ENCODE measurements at regions not wholly inside any gene's neighbourhood (a gene's known extent, or its start where the extent isn't known, plus 50 kb on each side); places are given as distances from the start of the nearest gene placed in this dataset.

DNA sequence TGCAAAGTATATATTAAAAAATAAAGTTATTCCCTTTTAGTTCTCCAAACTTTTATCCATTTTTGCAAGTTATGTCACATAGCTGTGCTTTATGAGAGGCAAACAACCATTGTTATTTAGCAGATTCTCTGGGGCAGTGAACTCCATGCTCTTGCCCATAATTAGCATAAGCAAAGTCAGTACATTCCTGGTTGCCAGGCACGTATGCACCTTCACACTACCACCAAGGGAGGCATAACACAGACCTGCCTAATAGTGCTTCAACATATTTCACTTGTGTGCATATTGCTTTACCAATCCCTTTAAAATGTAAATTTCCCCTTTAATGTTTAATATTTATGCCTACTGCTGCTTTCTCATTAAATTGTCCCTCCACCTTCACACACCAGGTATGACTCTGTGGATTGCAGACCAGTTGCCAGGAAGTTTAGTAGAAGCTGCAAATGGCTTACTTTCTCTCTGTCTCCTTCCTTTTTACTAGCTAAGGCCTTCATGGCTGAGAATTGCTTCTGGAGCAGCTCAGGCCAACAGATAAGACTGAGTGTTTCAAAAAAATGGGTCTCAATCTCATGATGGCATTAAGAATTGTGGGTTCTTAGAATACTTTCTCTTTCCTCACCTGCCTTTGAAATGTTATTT is 388.2 kb downstream of the PRR16 start:
- CTCF ChIA-PET = no interaction called here

DNA sequence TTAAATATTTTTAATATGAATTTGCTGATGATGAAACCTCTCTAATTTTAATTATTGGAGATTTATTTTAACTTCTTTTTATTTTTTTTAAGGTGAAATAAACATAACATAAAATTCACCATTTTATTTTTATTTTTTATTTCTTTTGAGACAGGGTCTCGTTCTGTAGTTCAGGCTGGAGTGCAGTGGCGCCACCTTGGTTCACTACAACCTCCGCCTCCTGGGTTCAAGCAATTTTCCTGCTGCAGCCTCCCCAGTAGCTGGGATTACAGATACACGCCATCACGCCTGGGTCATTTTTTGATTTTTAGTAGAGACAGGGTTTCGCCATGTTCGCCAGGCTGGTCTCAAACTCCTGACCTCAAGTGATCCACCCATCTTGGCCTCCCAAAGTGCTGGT is 402.9 kb downstream of the PRR16 start:
- Mint-ChIP-seq H3K27me3 (no peaks in the 10 kb centered on the region), H3K27ac (no peak overlapping the region), H3K4me3 (no peak overlapping the region), H3K9me3 (no peaks in the 10 kb centered on the region), H3K36me3 (no peaks in the 10 kb centered on the region), H3K4me1 (no peaks in the 10 kb centered on the region)
- CTCF ChIA-PET = no interaction called here
- DNase-seq = no peak

More for the DNA sequence above, 388.2 kb downstream of the PRR16 start:
- H3K4me3 Mint-ChIP-seq = no peak overlapping the region
- H3K4me1 Mint-ChIP-seq = no peaks in the 10 kb centered on the region
- no peaks in the 10 kb centered on the region for H3K27me3 Mint-ChIP-seq
- no peak for DNase-seq
- no peak overlapping the region for H3K27ac Mint-ChIP-seq
- no peaks in the 10 kb centered on the region for H3K9me3 Mint-ChIP-seq
- no peaks in the 10 kb centered on the region for H3K36me3 Mint-ChIP-seq

DNA sequence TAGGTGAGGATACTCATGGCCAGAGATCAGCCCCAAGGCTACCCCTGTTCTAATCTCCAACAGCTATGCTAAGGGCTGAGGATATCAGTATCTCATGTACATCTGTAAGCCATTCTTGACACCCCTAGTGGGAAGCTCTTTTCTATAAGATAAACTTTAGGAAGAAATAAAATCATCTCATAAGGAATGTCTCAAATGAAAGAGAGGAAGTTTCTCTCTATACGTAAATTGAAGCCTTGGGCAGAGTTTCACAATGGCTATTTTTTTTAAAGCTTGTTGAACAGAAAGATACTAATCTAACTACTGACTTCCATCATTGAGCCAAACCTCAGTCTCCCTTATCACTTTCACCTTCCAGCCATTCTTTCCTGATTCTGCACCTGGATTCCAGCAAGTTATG is 405.7 kb downstream of the PRR16 start:
- H3K27me3 Mint-ChIP-seq = no peaks in the 10 kb centered on the region
- no peak overlapping the region for H3K4me3 Mint-ChIP-seq
- no peaks in the 10 kb centered on the region for H3K9me3 Mint-ChIP-seq
- CTCF ChIA-PET = no interaction called here
- no peaks in the 10 kb centered on the region for H3K36me3 Mint-ChIP-seq
- no peaks in the 10 kb centered on the region for H3K4me1 Mint-ChIP-seq
- DNase-seq = no peak
- no peak overlapping the region for H3K27ac Mint-ChIP-seq

DNA sequence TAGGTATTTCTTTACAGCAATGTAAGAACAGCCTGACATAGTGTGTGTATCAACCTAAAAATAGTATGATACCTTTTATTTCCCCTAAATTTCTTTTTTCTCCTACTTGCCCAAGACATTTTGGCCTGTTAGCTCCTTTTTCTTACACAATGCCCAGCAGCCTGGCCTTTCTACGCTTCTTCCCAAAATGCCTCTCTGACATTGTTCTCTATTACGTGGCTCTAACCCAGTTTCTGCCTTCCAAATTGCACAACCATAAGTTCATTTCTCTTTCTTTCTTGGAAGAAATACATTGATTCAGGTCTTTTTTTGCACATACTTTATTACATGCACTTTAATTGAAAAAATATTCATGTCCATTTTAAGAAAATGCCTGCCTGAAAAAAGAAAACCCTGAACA is 408.2 kb downstream of the PRR16 start:
- Mint-ChIP-seq H3K27ac (no peak overlapping the region), H3K4me3 (no peak overlapping the region), H3K9me3 (no peaks in the 10 kb centered on the region), H3K36me3 (no peaks in the 10 kb centered on the region), H3K27me3 (no peaks in the 10 kb centered on the region), H3K4me1 (no peaks in the 10 kb centered on the region)
- DNase-seq = no peak
- CTCF ChIA-PET = no interaction called here

DNA sequence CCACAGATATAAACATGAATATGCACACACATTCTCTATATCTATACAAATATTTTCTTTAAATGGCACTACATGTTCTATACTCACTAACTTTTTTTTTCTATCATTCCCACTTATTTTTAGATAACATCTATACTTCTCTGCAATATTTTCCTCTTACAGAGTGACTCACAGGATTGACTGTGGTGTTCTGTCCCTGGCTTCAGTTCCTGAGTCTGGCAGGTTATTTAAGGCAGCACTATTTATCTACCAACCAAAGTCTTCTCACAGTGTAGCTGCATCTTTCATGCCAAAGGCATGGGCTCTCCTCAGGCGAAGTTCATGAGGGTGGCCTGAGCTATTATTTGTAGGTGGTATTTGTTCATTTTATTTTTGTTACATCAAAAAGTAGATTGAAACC is 409.0 kb downstream of the PRR16 start:
- H3K27ac Mint-ChIP-seq = no peak overlapping the region
- H3K9me3 Mint-ChIP-seq = no peaks in the 10 kb centered on the region
- H3K4me1 Mint-ChIP-seq = no peaks in the 10 kb centered on the region
- H3K4me3 Mint-ChIP-seq = no peak overlapping the region
- no peaks in the 10 kb centered on the region for H3K27me3 Mint-ChIP-seq
- no peaks in the 10 kb centered on the region for H3K36me3 Mint-ChIP-seq
- CTCF ChIA-PET = no interaction called here
- no peak for DNase-seq

DNA sequence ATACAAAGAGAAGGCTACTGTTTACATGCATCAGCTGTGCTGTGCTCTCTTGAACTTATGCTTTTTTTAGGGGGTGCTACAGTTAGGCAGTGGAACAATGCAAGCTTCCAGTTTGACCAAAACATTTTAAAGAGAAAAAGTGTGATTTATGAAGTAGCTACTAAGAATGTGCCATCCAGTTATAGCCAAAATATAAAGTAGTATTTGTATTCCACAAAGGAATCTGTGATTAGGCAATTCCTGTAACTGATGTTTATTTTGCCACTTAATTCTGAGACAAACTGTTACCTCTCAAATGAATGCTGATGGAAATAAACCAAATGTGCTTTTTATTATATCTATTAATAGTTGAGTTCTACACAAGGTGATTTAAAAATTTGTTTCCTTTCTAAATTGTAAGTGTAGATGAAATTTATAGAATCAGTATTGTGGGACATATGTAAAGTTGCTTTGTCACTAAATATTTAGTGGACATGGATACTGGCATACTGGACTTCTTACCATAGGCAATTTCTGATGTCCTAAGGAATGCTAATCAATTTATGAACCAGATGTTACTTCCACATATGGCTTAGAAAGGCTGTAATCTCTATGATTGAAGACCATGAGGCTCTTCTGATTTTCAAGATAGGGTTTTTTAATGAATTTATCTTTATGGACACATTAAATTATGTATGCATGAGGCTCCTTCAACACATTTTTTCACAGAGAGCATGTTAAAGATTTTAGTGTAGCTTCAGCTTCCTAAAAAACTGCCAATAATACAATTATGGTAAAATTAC is 410.2 kb downstream of the PRR16 start:
- CTCF ChIA-PET = no interaction called here
- no peaks in the 10 kb centered on the region for H3K9me3 Mint-ChIP-seq
- H3K27ac Mint-ChIP-seq = no peak overlapping the region
- H3K36me3 Mint-ChIP-seq = no peaks in the 10 kb centered on the region
- H3K4me1 Mint-ChIP-seq = no peaks in the 10 kb centered on the region
- DNase-seq = no peak
- H3K4me3 Mint-ChIP-seq = no peak overlapping the region
- no peaks in the 10 kb centered on the region for H3K27me3 Mint-ChIP-seq

DNA sequence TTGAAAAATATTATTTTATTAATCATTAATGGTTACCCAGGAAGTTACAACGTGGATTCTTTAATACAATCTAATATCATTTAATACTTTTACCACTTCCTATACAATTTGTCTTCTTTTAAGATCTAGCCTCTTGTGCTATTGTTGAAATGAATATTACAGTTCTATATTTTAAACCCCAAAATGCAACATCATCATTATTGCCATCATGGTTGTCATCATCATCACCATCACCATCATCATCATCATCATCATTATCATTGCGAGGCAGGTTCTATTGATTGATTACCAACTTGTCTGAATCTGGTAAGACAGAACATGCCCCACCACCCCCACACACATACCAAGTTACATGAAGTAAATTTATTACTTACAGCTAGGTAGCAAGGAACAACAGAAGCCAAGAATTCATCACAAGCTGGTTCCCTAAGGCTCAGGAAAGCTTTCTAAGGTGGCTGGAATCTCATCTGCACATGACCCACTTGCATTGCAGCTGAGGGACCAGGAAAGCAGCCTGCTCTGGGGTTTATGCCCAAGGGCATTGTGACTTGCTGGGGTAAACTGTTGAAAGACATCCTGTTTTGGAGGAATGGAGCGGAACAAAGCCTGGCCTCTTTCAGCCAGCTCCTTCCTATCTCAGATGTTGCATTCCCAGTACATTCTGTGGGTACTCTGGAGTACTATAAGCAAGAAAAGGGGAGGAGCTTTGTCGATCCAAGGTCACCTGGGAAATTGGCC is 418.1 kb downstream of the PRR16 start:
- no peaks in the 10 kb centered on the region for H3K36me3 Mint-ChIP-seq
- no peaks in the 10 kb centered on the region for H3K9me3 Mint-ChIP-seq
- H3K4me3 Mint-ChIP-seq = no peak overlapping the region
- CTCF ChIA-PET = no interaction called here
- no peaks in the 10 kb centered on the region for H3K4me1 Mint-ChIP-seq
- no peaks in the 10 kb centered on the region for H3K27me3 Mint-ChIP-seq
- DNase-seq = no peak
- no peak overlapping the region for H3K27ac Mint-ChIP-seq

DNA sequence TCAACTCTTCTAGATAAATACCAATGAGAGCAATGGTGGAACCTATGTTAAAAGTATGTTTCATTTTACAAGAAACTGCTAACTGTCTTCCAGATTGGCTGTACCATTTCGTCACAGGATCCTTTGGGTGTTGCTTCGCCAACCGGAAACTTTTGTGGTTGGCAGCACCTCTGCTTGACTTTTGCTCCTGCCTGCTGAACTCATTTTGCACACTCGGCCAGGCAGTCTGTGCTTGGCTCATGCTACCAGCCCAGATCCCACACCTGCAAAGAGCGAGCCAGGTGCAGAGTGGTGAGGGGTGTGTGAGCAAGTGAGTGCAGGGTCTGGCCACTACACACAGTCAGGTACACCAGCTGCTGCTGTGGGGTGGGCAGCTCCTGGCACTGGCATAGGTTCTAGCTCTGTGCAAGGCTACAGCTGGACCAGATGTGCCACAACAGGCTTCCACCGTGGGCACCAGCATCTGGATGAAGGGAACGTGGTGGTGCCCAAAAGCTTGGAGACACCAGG is 422.3 kb downstream of the PRR16 start:
- CTCF ChIA-PET = no interaction called here

DNA sequence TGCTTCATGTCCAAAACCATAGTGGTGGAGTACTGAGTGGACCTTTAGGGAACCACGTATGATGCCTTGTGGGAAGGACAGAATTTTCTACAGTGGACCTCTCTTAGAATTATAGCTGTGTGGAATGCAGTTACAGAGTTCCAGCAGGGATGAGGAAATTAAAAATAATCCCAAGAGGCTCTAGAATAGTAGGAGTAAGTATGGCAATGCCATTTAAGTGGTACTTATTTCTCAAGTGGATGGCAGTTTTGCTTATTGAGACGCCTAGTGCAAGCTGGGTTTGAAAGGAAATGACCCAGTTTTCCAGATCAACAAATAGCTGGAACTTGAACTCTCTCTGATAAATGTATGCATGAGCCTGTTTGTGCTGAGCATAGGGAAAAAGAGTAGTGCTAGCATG is 431.6 kb downstream of the PRR16 start:
- peaks cover 3% of the 10 kb centered on the region for H3K9me3 Mint-ChIP-seq
- no peaks in the 10 kb centered on the region for H3K27me3 Mint-ChIP-seq
- H3K4me1 Mint-ChIP-seq = no peaks in the 10 kb centered on the region
- CTCF ChIA-PET = no interaction called here
- no peak overlapping the region for H3K4me3 Mint-ChIP-seq
- no peak for DNase-seq
- no peak overlapping the region for H3K27ac Mint-ChIP-seq
- H3K36me3 Mint-ChIP-seq = no peaks in the 10 kb centered on the region

More for the DNA sequence above, 422.3 kb downstream of the PRR16 start:
- H3K4me3 Mint-ChIP-seq = no peak overlapping the region
- H3K27me3 Mint-ChIP-seq = no peaks in the 10 kb centered on the region
- no peaks in the 10 kb centered on the region for H3K4me1 Mint-ChIP-seq
- no peak for DNase-seq
- H3K27ac Mint-ChIP-seq = no peak overlapping the region
- no peaks in the 10 kb centered on the region for H3K36me3 Mint-ChIP-seq
- peaks cover 5% of the 10 kb centered on the region for H3K9me3 Mint-ChIP-seq

DNA sequence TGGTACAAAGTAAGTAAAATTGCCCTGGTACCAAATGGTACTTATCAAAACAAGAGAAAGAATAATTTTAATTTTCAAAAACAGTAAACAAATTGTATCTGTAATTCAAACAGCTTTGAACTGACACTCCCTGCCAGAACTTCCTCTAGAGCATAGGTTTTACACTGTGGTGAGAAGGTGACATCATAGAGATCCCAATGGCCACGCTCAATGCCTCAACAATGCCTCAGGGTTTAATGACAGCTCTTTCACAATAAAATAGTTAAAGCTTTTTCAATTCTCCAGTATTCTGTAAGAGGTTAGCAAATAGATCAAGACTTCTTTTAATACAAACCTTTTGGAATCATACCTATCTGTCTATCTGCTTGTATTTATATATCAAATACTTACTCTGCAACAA is 437.1 kb downstream of the PRR16 start:
- Mint-ChIP-seq H3K27me3 (no peaks in the 10 kb centered on the region), H3K36me3 (no peaks in the 10 kb centered on the region), H3K9me3 (peaks cover 1% of the 10 kb centered on the region), H3K4me3 (no peak overlapping the region), H3K4me1 (no peaks in the 10 kb centered on the region), H3K27ac (no peak overlapping the region)
- CTCF ChIA-PET = no interaction called here
- DNase-seq = no peak

DNA sequence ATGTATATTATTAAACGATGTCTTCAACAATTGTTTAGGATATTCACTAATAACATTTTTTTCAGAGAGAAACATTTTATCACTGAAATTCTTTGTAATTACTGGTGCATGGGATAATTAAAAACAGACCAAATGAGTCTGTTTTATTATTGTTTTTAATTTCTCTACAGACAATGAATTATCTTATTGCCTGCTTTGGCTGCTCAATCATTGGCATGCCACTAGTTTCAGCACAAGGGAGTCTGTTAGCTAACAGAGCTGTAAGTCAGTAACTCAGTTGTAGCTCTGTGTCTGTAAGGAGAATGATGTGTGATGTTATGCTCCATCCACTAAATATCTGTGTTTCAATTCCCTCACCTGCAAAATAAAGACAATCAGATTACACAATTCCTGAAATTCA is 443.9 kb downstream of the PRR16 start:
- no peaks in the 10 kb centered on the region for H3K27me3 Mint-ChIP-seq
- H3K27ac Mint-ChIP-seq = no peak overlapping the region
- H3K36me3 Mint-ChIP-seq = no peaks in the 10 kb centered on the region
- no peak overlapping the region for H3K4me3 Mint-ChIP-seq
- CTCF ChIA-PET = no interaction called here
- H3K9me3 Mint-ChIP-seq = peaks cover 1% of the 10 kb centered on the region
- H3K4me1 Mint-ChIP-seq = no peaks in the 10 kb centered on the region
- no peak for DNase-seq

DNA sequence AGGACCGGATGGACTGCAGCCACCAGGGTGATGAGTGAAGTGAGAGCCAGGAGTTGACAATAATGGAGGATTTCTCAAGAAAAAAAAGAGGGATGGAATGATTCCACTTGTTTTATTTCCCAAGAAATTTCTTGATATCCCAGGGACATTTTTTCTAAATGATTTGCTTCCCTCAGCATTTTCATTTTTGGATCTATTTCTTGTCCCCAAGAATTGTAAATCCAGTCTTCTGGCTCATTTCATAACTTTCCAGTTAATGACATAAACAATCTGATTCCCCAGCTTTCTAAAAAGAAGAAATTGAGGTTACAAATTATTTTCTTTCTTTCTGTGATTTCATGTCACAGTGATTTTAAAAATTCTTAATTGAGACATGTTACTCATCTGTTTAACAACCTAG is 446.5 kb downstream of the PRR16 start:
- H3K36me3 Mint-ChIP-seq = no peaks in the 10 kb centered on the region

DNA sequence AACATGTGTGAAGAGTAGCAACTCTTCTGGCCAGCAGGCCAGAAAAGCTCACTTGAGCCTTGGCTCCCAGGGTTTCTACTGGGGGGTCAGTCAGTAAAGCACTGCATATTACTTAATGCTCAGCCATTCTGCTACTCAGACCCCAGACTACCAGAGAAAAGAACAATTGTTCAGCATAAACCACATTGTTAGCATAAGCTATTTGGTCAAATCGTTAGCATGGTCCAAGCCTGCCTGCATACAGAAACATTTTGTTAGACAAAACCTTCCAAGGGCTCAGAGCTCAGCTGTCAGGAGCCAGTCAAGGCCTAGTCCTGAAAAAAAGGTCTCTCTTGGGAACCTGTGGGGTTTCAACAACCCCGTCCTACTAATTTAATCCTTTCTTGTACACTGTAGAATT is 449.3 kb downstream of the PRR16 start:
- H3K27ac Mint-ChIP-seq = no peak overlapping the region
- H3K4me3 Mint-ChIP-seq = no peak overlapping the region
- H3K9me3 Mint-ChIP-seq = no peaks in the 10 kb centered on the region
- DNase-seq = no peak
- H3K36me3 Mint-ChIP-seq = no peaks in the 10 kb centered on the region
- CTCF ChIA-PET = no interaction called here
- H3K27me3 Mint-ChIP-seq = no peaks in the 10 kb centered on the region
- H3K4me1 Mint-ChIP-seq = no peaks in the 10 kb centered on the region

More for the DNA sequence above, 446.5 kb downstream of the PRR16 start:
- CTCF ChIA-PET = no interaction called here
- Mint-ChIP-seq H3K27me3 (no peaks in the 10 kb centered on the region), H3K4me3 (no peak overlapping the region), H3K27ac (no peak overlapping the region), H3K9me3 (no peaks in the 10 kb centered on the region), H3K4me1 (no peaks in the 10 kb centered on the region)
- DNase-seq = no peak

DNA sequence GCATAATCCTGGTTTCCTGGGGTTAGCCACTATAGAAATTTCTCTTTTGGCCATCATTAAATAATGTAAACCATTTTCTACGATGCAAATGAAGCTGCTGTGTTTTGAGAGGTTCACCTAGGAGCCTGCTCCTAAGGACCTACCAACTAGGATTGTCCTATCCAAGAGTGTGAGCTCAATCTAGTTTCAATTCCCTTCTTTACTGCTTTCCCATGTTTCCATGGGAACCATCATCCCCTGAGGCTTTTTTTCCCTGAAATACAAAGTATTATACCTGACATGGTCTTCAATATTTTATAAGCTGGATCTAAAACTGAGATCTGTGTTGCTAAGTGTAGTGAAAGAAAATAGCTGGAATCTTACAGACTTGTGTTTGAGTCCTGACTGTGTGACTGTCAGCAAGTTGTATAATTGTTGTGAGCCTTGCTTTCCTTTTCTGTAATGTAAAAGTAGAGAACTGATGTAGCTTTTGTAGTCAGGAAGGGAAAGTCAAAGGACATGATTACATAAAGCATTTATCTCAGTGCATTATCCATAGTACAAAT is 453.2 kb downstream of the PRR16 start:
- H3K4me3 Mint-ChIP-seq = no peak overlapping the region
- no peaks in the 10 kb centered on the region for H3K36me3 Mint-ChIP-seq
- no peaks in the 10 kb centered on the region for H3K9me3 Mint-ChIP-seq
- H3K4me1 Mint-ChIP-seq = no peaks in the 10 kb centered on the region
- H3K27ac Mint-ChIP-seq = no peak overlapping the region
- CTCF ChIA-PET = no interaction called here
- no peak for DNase-seq
- no peaks in the 10 kb centered on the region for H3K27me3 Mint-ChIP-seq

DNA sequence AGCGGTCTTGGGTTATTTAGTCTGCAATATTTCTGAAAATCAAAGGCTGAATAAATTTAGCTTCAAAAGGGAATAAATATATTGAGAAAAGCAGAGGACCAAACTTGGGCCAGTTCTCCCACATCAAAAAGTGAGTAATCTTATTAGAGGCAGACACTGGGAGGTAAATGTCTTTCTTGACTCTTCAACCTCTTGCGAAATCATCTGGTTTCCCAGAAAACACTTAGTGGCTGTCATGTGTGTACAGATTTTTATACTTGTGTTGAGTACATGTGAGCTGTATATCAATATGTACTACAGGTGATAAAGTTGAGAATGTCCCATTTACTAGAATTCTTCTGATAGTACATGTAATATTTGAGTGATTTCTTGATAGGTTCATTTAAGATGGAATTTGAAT is 454.9 kb downstream of the PRR16 start:
- H3K4me1 Mint-ChIP-seq = no peaks in the 10 kb centered on the region
- H3K4me3 Mint-ChIP-seq = no peak overlapping the region
- no peak overlapping the region for H3K27ac Mint-ChIP-seq
- no peak for DNase-seq
- H3K9me3 Mint-ChIP-seq = no peaks in the 10 kb centered on the region
- no peaks in the 10 kb centered on the region for H3K36me3 Mint-ChIP-seq
- H3K27me3 Mint-ChIP-seq = no peaks in the 10 kb centered on the region
- CTCF ChIA-PET = no interaction called here

All from activated naive CD4-positive, alpha-beta T cell treated with anti-CD3 and anti-CD28 coated beads, Interleukin-2, amount 10 ng/mL, durations not matched to agents 7 days and 5 days (primary cell).